CD14-positive monocyte (primary cell): ENCODE measurements at regions not wholly inside any gene's neighbourhood (a gene's known extent, or its start where the extent isn't known, plus 50 kb on each side); places are given as distances from the start of the nearest gene placed in this dataset.

Source experiments
- DNase-seq, 3 donors: peaks; one replicate each; pipeline ENCODE4 v3.0.0-alpha.2; 2011 to 2022
- H2AFZ ChIP-seq: 2 replicates; pipeline ENCODE4 v1.6.0; 2012; ENCODE audit warnings: mild to moderate bottlenecking, low read depth, low read length, inconsistent platforms; ENCODE audit not compliant: insufficient read depth, poor library complexity, severe bottlenecking
- H3K27ac ChIP-seq, 2 donors: 1 replicate in 1 of 2; 2 replicates in 1 of 2; pipeline ENCODE4 v1.5.1; 2012 to 2013; ENCODE audit warnings: low read length in 2 of 2, control low read depth in 1 of 2, inconsistent platforms in 1 of 2, low read depth in 1 of 2, mild to moderate bottlenecking in 1 of 2
- H3K27me3 ChIP-seq, 2 donors: one replicate each; pipeline versions ENCODE4 v1.6.0 to v1.6.1; 2011 to 2013; ENCODE audit warnings: low read length in 2 of 2; ENCODE audit not compliant: control insufficient read depth in 2 of 2, insufficient read depth in 2 of 2
- H3K36me3 ChIP-seq, 2 donors: replicated peaks in 1 of 2; 1 replicate in 1 of 2; 2 replicates in 1 of 2; pipeline versions ENCODE4 v1.5.1 to v1.6.1; 2012 to 2013; ENCODE audit warnings: low read length in 2 of 2, control low read depth in 1 of 2, inconsistent platforms in 1 of 2, mild to moderate bottlenecking in 1 of 2; ENCODE audit not compliant: insufficient read depth in 2 of 2, control insufficient read depth in 1 of 2
- H3K4me1 ChIP-seq, 2 donors: 1 replicate in 1 of 2; 2 replicates in 1 of 2; pipeline versions ENCODE4 v1.5.1 to v1.6.1; 2012 to 2013; ENCODE audit warnings: low read length in 2 of 2, control low read depth in 1 of 2, inconsistent platforms in 1 of 2, mild to moderate bottlenecking in 1 of 2, moderate library complexity in 1 of 2; ENCODE audit not compliant: insufficient read depth in 2 of 2, control insufficient read depth in 1 of 2
- H3K4me2 ChIP-seq: replicated peaks from 2 replicates; pipeline ENCODE3; 2012; ENCODE audit warnings: low read length, moderate library complexity, mild to moderate bottlenecking; ENCODE audit not compliant: poor library complexity, severe bottlenecking; ENCODE audit errors: extremely low read depth
- H3K4me3 ChIP-seq, 3 experiments: fragments of 200-600 bp in 1 of 3; sonication (generic) in 1 of 3; replicated peaks in 1 of 3; 1 replicate in 2 of 3; 2 replicates in 1 of 3; pipeline ENCODE4 v1.5.1; 2011 to 2013; ENCODE audit warnings: low read length in 3 of 3, mild to moderate bottlenecking in 3 of 3, control low read depth in 2 of 3, low read depth in 2 of 3, inconsistent platforms in 1 of 3, moderate library complexity in 1 of 3
- H3K79me2 ChIP-seq: 2 replicates; pipeline ENCODE4 v1.6.0; 2012; ENCODE audit warnings: mild to moderate bottlenecking, control low read depth, inconsistent platforms, low read length, moderate library complexity; ENCODE audit not compliant: insufficient read depth
- H3K9ac ChIP-seq: 2 replicates; pipeline ENCODE4 v1.6.0; 2017; ENCODE audit warnings: low read length, mild to moderate bottlenecking; ENCODE audit not compliant: insufficient read depth, poor library complexity, severe bottlenecking
- H3K9me3 ChIP-seq, 2 donors: replicated peaks in 1 of 2; 1 replicate in 1 of 2; 2 replicates in 1 of 2; pipeline versions ENCODE4 v1.5.1 to v1.6.1; 2012 to 2013; ENCODE audit warnings: low read length in 2 of 2, control low read depth in 1 of 2; ENCODE audit not compliant: control insufficient read depth in 1 of 2, insufficient read depth in 1 of 2
- H4K20me1 ChIP-seq: 2 replicates; pipeline ENCODE4 v1.6.0; 2012; ENCODE audit warnings: mild to moderate bottlenecking, low read length, control low read depth, moderate library complexity; ENCODE audit not compliant: insufficient read depth
- H3K27ac Mint-ChIP-seq, 7 donors: one replicate each; pipeline ENCODE4 v1.8.0; 2020; ENCODE audit warnings: mild to moderate bottlenecking in 7 of 7, mixed read lengths in 7 of 7, moderate library complexity in 6 of 7, inconsistent platforms in 2 of 7
- H3K27me3 Mint-ChIP-seq, 3 donors: one replicate each; pipeline ENCODE4 v1.8.0; 2021 to 2022; ENCODE audit warnings: low read depth in 3 of 3, mild to moderate bottlenecking in 3 of 3, mixed read lengths in 3 of 3, moderate library complexity in 3 of 3, inconsistent platforms in 1 of 3
- H3K36me3 Mint-ChIP-seq, 2 donors: one replicate each; pipeline ENCODE4 v1.8.0; 2020; ENCODE audit warnings: mixed read lengths in 2 of 2, inconsistent platforms in 1 of 2, mild to moderate bottlenecking in 1 of 2
- H3K4me1 Mint-ChIP-seq: one replicate; pipeline ENCODE4 v1.8.0; 2020; ENCODE audit warnings: mild to moderate bottlenecking, mixed read lengths
- H3K4me3 Mint-ChIP-seq, 2 donors: one replicate each; pipeline ENCODE4 v1.8.0; 2020; ENCODE audit warnings: mild to moderate bottlenecking in 2 of 2, mixed read lengths in 2 of 2, moderate library complexity in 1 of 2
- H3K9me3 Mint-ChIP-seq, 7 donors: one replicate each; pipeline ENCODE4 v1.8.0; 2020 to 2022; ENCODE audit warnings: mixed read lengths in 7 of 7, mild to moderate bottlenecking in 6 of 7, moderate library complexity in 6 of 7, inconsistent platforms in 2 of 7
- intact Hi-C, 2 donors: fragments of 100-400 bp; cut with micrococcal nuclease; formaldehyde crosslinking; loops; one replicate each; pipeline versions ENCODE4 v1.15.0 to v1.15.1; 2023
- TF ChIP-seq, protein P1 (sequence below): fragments of 200-600 bp; IDR thresholded peaks from one replicate; pipeline ENCODE4 v1.8.0; 2022; ENCODE audit warnings: antibody characterized with exemption, mild to moderate bottlenecking

DNA sequence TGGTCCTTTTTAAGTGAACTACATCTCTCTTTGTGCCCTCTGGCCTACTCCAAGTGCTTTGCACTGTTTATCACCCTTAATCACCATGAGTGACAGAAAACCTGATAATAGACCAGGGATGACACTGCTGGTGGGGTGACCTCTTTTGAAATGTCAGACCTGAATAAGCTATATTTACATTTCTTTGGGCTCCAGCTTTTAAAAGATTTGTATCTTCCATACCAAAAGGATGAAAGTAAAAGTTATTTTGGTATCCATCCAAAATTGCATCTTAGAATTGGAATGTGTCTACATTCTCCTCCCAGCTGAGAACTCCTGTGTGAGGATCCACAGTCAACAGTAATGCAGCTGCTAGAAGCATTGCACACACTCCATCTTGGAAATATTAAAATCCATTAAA, 370.0 kb downstream of the CDH11 start:
- H3K27me3 ChIP-seq: no peaks in the 10 kb centered on the region
- H4K20me1 ChIP-seq: no peaks in the 10 kb centered on the region
- no peaks in the 10 kb centered on the region for H3K4me1 ChIP-seq
- H3K9me3 Mint-ChIP-seq: peaks cover 0 to 5% (median 0%) of the 10 kb centered on the region in 7 donors
- no peaks in the 10 kb centered on the region for H3K36me3 Mint-ChIP-seq
- peaks cover 0 to 2% of the 10 kb centered on the region in 2 donors for H3K9me3 ChIP-seq
- no peak for DNase-seq
- intact Hi-C loops: no loop called here
- no peak overlapping the region for H3K4me2 ChIP-seq
- no peak overlapping the region for H3K4me3 Mint-ChIP-seq
- TF ChIP-seq, protein P1, sequence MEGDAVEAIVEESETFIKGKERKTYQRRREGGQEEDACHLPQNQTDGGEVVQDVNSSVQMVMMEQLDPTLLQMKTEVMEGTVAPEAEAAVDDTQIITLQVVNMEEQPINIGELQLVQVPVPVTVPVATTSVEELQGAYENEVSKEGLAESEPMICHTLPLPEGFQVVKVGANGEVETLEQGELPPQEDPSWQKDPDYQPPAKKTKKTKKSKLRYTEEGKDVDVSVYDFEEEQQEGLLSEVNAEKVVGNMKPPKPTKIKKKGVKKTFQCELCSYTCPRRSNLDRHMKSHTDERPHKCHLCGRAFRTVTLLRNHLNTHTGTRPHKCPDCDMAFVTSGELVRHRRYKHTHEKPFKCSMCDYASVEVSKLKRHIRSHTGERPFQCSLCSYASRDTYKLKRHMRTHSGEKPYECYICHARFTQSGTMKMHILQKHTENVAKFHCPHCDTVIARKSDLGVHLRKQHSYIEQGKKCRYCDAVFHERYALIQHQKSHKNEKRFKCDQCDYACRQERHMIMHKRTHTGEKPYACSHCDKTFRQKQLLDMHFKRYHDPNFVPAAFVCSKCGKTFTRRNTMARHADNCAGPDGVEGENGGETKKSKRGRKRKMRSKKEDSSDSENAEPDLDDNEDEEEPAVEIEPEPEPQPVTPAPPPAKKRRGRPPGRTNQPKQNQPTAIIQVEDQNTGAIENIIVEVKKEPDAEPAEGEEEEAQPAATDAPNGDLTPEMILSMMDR: no peak
- no peak overlapping the region for H3K27ac Mint-ChIP-seq
- no peaks in the 10 kb centered on the region for H3K79me2 ChIP-seq
- H3K36me3 ChIP-seq: no peaks in the 10 kb centered on the region
- no peak overlapping the region for H3K27ac ChIP-seq
- H3K4me1 Mint-ChIP-seq: no peaks in the 10 kb centered on the region
- no peak overlapping the region for H3K4me3 ChIP-seq
- H3K27me3 Mint-ChIP-seq: no peaks in the 10 kb centered on the region
- no peak overlapping the region for H2AFZ ChIP-seq
- H3K9ac ChIP-seq: no peak overlapping the region

DNA sequence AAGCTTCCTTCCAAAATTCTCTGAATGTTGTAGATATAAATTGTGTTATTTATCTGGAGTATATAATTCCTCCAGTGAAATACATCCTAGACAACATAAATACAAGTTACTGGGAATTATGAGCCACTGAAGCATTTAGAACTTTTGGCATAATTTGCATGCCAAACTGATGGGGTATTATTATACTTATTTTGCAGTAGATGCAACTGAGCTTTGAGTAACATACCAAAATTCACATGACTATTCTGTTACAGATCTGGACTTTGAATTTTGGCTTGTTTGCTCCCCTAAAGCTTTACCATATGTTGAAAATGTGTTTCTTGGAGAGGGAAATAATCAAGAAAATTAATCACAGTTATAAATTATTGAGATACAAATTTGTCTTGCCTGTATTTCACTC, 372.5 kb downstream of the CDH11 start:
- peaks cover 0 to 2% of the 10 kb centered on the region in 2 donors for H3K9me3 ChIP-seq
- H3K79me2 ChIP-seq: no peaks in the 10 kb centered on the region
- intact Hi-C loops: no loop called here
- no peaks in the 10 kb centered on the region for H3K27me3 Mint-ChIP-seq
- peaks cover 0 to 5% (median 0%) of the 10 kb centered on the region in 7 donors for H3K9me3 Mint-ChIP-seq
- no peak overlapping the region for H2AFZ ChIP-seq
- H3K4me3 Mint-ChIP-seq: no peak overlapping the region
- H4K20me1 ChIP-seq: no peaks in the 10 kb centered on the region
- no peak overlapping the region for H3K4me3 ChIP-seq
- H3K36me3 ChIP-seq: no peaks in the 10 kb centered on the region
- H3K4me2 ChIP-seq: no peak overlapping the region
- H3K27ac Mint-ChIP-seq: no peak overlapping the region
- TF ChIP-seq, protein P1: no peak
- H3K27ac ChIP-seq: no peak overlapping the region
- no peak overlapping the region for H3K9ac ChIP-seq
- no peaks in the 10 kb centered on the region for H3K4me1 ChIP-seq
- no peaks in the 10 kb centered on the region for H3K4me1 Mint-ChIP-seq
- no peak for DNase-seq
- H3K27me3 ChIP-seq: no peaks in the 10 kb centered on the region
- H3K36me3 Mint-ChIP-seq: no peaks in the 10 kb centered on the region
